ENCODE measurements at regions not wholly inside any gene's neighbourhood (a gene's known extent, or its start where the extent isn't known, plus 50 kb on each side); places are given as distances from the start of the nearest gene placed in this dataset.

GRCh38 chr1:221237587-221237986 is 358.3 kb downstream of the HLX start:
- H3K27me3 ChIP-seq (ENCODE audit: insufficient read depth, low read depth, low read length), result no peaks in the 10 kb centered on the region
- no peak overlapping the region for H3K4me3 ChIP-seq (ENCODE audit: low read length)
- no peaks in the 10 kb centered on the region for H3K79me2 ChIP-seq (replicated peaks; ENCODE audit: insufficient read depth, low read length)
- no peak overlapping the region for H2AFZ ChIP-seq (ENCODE audit: low read depth, low read length)
- H3K9me3 ChIP-seq (ENCODE audit: low read length), result no peaks in the 10 kb centered on the region
- H3K4me2 ChIP-seq (ENCODE audit: low read length), result no peak overlapping the region
- no peak for TF ChIP-seq EZH2 (IDR thresholded peaks at IDR 0.05; ENCODE audit: borderline replicate concordance, insufficient read depth, low read length, poor library complexity, severe bottlenecking)
- no peaks in the 10 kb centered on the region for H4K20me1 ChIP-seq (ENCODE audit: insufficient read depth)
- no peaks in the 10 kb centered on the region for H3K9me2 ChIP-seq (ENCODE audit: insufficient read depth, low read length)
- no peak overlapping the region for H3K27ac ChIP-seq (ENCODE audit: low read length)
- no peak overlapping the region for H3K9ac ChIP-seq (ENCODE audit: low read length)
- H3K36me3 ChIP-seq (ENCODE audit: insufficient read depth, low read length), result no peaks in the 10 kb centered on the region
- H3F3A ChIP-seq (ENCODE audit: insufficient read depth, low read length, poor library complexity, severe bottlenecking), result no peaks in the 10 kb centered on the region

- H3K9me3 ChIP-seq (ENCODE audit: low read length), result no peaks in the 10 kb centered on the region
- H3K27ac ChIP-seq (ENCODE audit: low read length), result no peak overlapping the region
- no peaks in the 10 kb centered on the region for H3K27me3 ChIP-seq (ENCODE audit: insufficient read depth, low read depth, low read length)
- H2AFZ ChIP-seq (ENCODE audit: low read depth, low read length), result no peak overlapping the region
- no peaks in the 10 kb centered on the region for H4K20me1 ChIP-seq (ENCODE audit: insufficient read depth)
- H3K36me3 ChIP-seq (ENCODE audit: insufficient read depth, low read length), result no peaks in the 10 kb centered on the region
- H3F3A ChIP-seq (ENCODE audit: insufficient read depth, low read length, poor library complexity, severe bottlenecking), result no peaks in the 10 kb centered on the region
- H3K4me3 ChIP-seq (ENCODE audit: low read length), result no peak overlapping the region
- no peak overlapping the region for H3K4me2 ChIP-seq (ENCODE audit: low read length)
- TF ChIP-seq SMC3 (conservative IDR thresholded peaks at IDR 0.05; ENCODE audit: poor library complexity) (no peak), TAF1 (IDR thresholded peaks at IDR 0.05; ENCODE audit: low read depth) (no peak), RAD21 (conservative IDR thresholded peaks at IDR 0.05) (no peak), POLR2AphosphoS5 (IDR thresholded peaks at IDR 0.05) (no peak), REST (IDR thresholded peaks at IDR 0.05; ENCODE audit: borderline replicate concordance) (no peak), CTCF (IDR thresholded peaks at IDR 0.05; ENCODE audit: poor library complexity, severe bottlenecking) (no peak), MXI1 (conservative IDR thresholded peaks at IDR 0.05; ENCODE audit: poor library complexity, severe bottlenecking) (no peak), EP300 (conservative IDR thresholded peaks at IDR 0.05; ENCODE audit: poor library complexity, severe bottlenecking) (no peak), EZH2 (IDR thresholded peaks at IDR 0.05; ENCODE audit: borderline replicate concordance, insufficient read depth, low read length, poor library complexity, severe bottlenecking) (no peak)
- H3K9me2 ChIP-seq (ENCODE audit: insufficient read depth, low read length), result no peaks in the 10 kb centered on the region
- no peaks in the 10 kb centered on the region for H3K79me2 ChIP-seq (replicated peaks; ENCODE audit: insufficient read depth, low read length)
- H3K9ac ChIP-seq (ENCODE audit: low read length), result no peak overlapping the region
Observed at GRCh38 chr1:221239181-221239580, 359.9 kb downstream of the HLX start.

- Histone ChIP-seq H3K4me2 (ENCODE audit: low read length) (no peak overlapping the region), H3K79me2 (replicated peaks; ENCODE audit: insufficient read depth, low read length) (no peaks in the 10 kb centered on the region), H3K27me3 (ENCODE audit: insufficient read depth, low read depth, low read length) (no peaks in the 10 kb centered on the region), H3K9me3 (ENCODE audit: low read length) (no peaks in the 10 kb centered on the region), H2AFZ (ENCODE audit: low read depth, low read length) (no peak overlapping the region), H4K20me1 (ENCODE audit: insufficient read depth) (no peaks in the 10 kb centered on the region), H3K4me3 (ENCODE audit: low read length) (no peak overlapping the region), H3K36me3 (ENCODE audit: insufficient read depth, low read length) (no peaks in the 10 kb centered on the region), H3K9me2 (ENCODE audit: insufficient read depth, low read length) (no peaks in the 10 kb centered on the region), H3K9ac (ENCODE audit: low read length) (no peak overlapping the region), H3K27ac (ENCODE audit: low read length) (no peak overlapping the region), H3F3A (ENCODE audit: insufficient read depth, low read length, poor library complexity, severe bottlenecking) (no peaks in the 10 kb centered on the region)
- TF ChIP-seq POLR2AphosphoS5 (IDR thresholded peaks at IDR 0.05) (no peak), TAF1 (IDR thresholded peaks at IDR 0.05; ENCODE audit: low read depth) (no peak), RAD21 (conservative IDR thresholded peaks at IDR 0.05) (no peak), EZH2 (IDR thresholded peaks at IDR 0.05; ENCODE audit: borderline replicate concordance, insufficient read depth, low read length, poor library complexity, severe bottlenecking) (no peak), CTCF (IDR thresholded peaks at IDR 0.05; ENCODE audit: poor library complexity, severe bottlenecking) (no peak), REST (IDR thresholded peaks at IDR 0.05; ENCODE audit: borderline replicate concordance) (no peak), EP300 (conservative IDR thresholded peaks at IDR 0.05; ENCODE audit: poor library complexity, severe bottlenecking) (no peak), MXI1 (conservative IDR thresholded peaks at IDR 0.05; ENCODE audit: poor library complexity, severe bottlenecking) (no peak), SMC3 (conservative IDR thresholded peaks at IDR 0.05; ENCODE audit: poor library complexity) (no peak)
Observed at GRCh38 chr1:221239792-221240191, 360.5 kb downstream of the HLX start.
